K562 (cell line): ENCODE measurements at regions not wholly inside any gene's neighbourhood (a gene's known extent, or its start where the extent isn't known, plus 50 kb on each side); places are given as distances from the start of the nearest gene placed in this dataset.

ENCODE experiments used
- ATAC-seq: fragments of 200-7000 bp; cut with Tn5 transposase; 3 replicates; pipeline ENCODE4 v1.9.1; 2020; ENCODE audit warnings: moderate library complexity
- BruUV-seq: library from RNA; stranded (reverse); fragments of 400-500 nt; replicated peaks from 2 replicates; lab custom pipeline; 2021; lab: Mats Ljungman, UMichigan
- CTCF ChIA-PET: fragments of 300-600 bp; formaldehyde crosslinking; extraction: SDS; loops from one replicate; lab custom pipeline; 2021; ENCODE audit warnings: low intra/inter-chr PET ratio; lab: Yijun Ruan, JAX
- POLR2A ChIA-PET: fragments of 300-600, 350-650 bp; sonication (Branson Sonifier 250); formaldehyde crosslinking; extraction: SDS; loops from one replicate; lab custom pipeline; 2021; ENCODE audit warnings: antibody characterized with exemption, inconsistent platforms; lab: Yijun Ruan, JAX
- DNase-seq, 4 experiments: peaks; one replicate each; pipeline versions ENCODE4 v3.0.0 to v3.0.0-alpha.2; 2011 to 2018; ENCODE audit warnings: low spot score in 3 of 4, mixed read lengths in 3 of 4; ENCODE audit errors: extremely low read depth in 1 of 4
- FAIRE-seq: peaks from 2 replicates; lab custom pipeline; 2011; peaks lifted over from hg19 to GRCh38; lab: Jason Lieb, UNC
- H2AFZ ChIP-seq: 2 replicates; pipeline ENCODE4 v1.6.0; 2011; ENCODE audit warnings: low read depth, low read length, control low read depth, inconsistent platforms
- H3K27ac ChIP-seq: fragments of 200-600 bp; 3 replicates; pipeline ENCODE4 v1.8.0; 2011; ENCODE audit warnings: low read depth, mild to moderate bottlenecking, control low read depth, inconsistent platforms, low read length, moderate library complexity, mixed read lengths; ENCODE audit errors: extremely low read depth
- H3K27me3 ChIP-seq, 2 experiments: fragments of 300-600 bp in 1 of 2; 2 replicates in 1 of 2; 3 replicates in 1 of 2; pipeline versions ENCODE4 v1.6.0 to v1.8.0; 2011; ENCODE audit warnings: inconsistent platforms in 2 of 2, low read length in 2 of 2, mild to moderate bottlenecking in 1 of 2, mixed read lengths in 1 of 2, moderate library complexity in 1 of 2; ENCODE audit not compliant: control insufficient read depth in 2 of 2, insufficient read depth in 2 of 2
- H3K36me3 ChIP-seq: fragments of 300-600 bp; 3 replicates; pipeline ENCODE4 v1.8.0; 2011; ENCODE audit warnings: mild to moderate bottlenecking, low read length, inconsistent platforms; ENCODE audit not compliant: control insufficient read depth, insufficient read depth
- H3K4me1 ChIP-seq, 2 experiments: fragments of 200-600 bp in 1 of 2; replicated peaks in 1 of 2; 2 replicates in 1 of 2; 3 replicates in 1 of 2; pipeline versions ENCODE4 v1.5.1 to v1.8.0; 2011; ENCODE audit warnings: inconsistent platforms in 2 of 2, low read length in 2 of 2, mild to moderate bottlenecking in 1 of 2, mixed read lengths in 1 of 2, moderate library complexity in 1 of 2; ENCODE audit not compliant: control insufficient read depth in 2 of 2, insufficient read depth in 2 of 2
- H3K4me2 ChIP-seq: 2 replicates; pipeline ENCODE4 v1.6.1; 2011; ENCODE audit warnings: low read length, control low read depth, inconsistent platforms, mixed read lengths; ENCODE audit not compliant: insufficient read depth
- H3K4me3 ChIP-seq: fragments of 200-600 bp; sonication (generic), shearing (Covaris generic); 2 replicates; pipeline ENCODE4 v1.5.1; 2016; ENCODE audit warnings: control low read depth, inconsistent platforms
- H3K79me2 ChIP-seq: fragments of 200-600 bp; 3 replicates; pipeline ENCODE4 v1.8.0; 2011; ENCODE audit warnings: low read length, inconsistent platforms; ENCODE audit not compliant: control insufficient read depth, insufficient read depth
- H3K9ac ChIP-seq, 2 experiments: 2 replicates each; pipeline versions ENCODE4 v1.6.0 to v1.6.1; 2011; ENCODE audit warnings: low read depth in 2 of 2, low read length in 2 of 2, control low read depth in 1 of 2, inconsistent platforms in 1 of 2, mild to moderate bottlenecking in 1 of 2, mixed read lengths in 1 of 2; ENCODE audit not compliant: insufficient read depth in 1 of 2
- H3K9me1 ChIP-seq: one replicate; pipeline ENCODE4 v1.6.0; 2011; ENCODE audit warnings: inconsistent platforms, mild to moderate bottlenecking, low read length, moderate library complexity; ENCODE audit not compliant: control insufficient read depth, insufficient read depth
- H3K9me3 ChIP-seq: replicated peaks from 2 replicates; pipeline ENCODE4 v1.5.1; 2011; ENCODE audit warnings: low read depth, low read length, inconsistent platforms; ENCODE audit not compliant: control insufficient read depth, insufficient read depth
- H4K20me1 ChIP-seq: replicated peaks from 2 replicates; pipeline ENCODE4 v1.6.1; 2011; ENCODE audit warnings: low read length, inconsistent platforms, mixed read lengths; ENCODE audit not compliant: control insufficient read depth, insufficient read depth
- ARHGAP35 ChIP-seq: fragments of 450-650 bp; IDR thresholded peaks from 2 replicates; pipeline ENCODE4 v1.6.1; 2018; ENCODE audit not compliant: partially characterized antibody
- NFRKB ChIP-seq: fragments of 450-650 bp; IDR thresholded peaks from 2 replicates; pipeline ENCODE4 v1.6.1; 2016; ENCODE audit warnings: low read depth
- ZNF184 ChIP-seq: sonication (generic); formaldehyde crosslinking; IDR thresholded peaks from 2 replicates; pipeline ENCODE4 v1.5.0; 2020; ENCODE audit warnings: missing genetic modification reagents
- WGBS: fragments of 100-300 bp; shearing (Covaris generic); methylation state at CpG from one replicate; pipeline ENCODE4 v1.1.6; 2016; ENCODE audit warnings: low coverage, mixed read lengths; ENCODE audit not compliant: insufficient coverage; ENCODE audit errors: missing lambda C conversion rate; 5-methylcytosine and 5-hydroxymethylcytosine counted together
- in situ Hi-C: fragments of 300-500 bp; cut with MboI; formaldehyde crosslinking; loops from 4 replicates; pipeline ENCODE4 v1.15.0; 2018; ENCODE audit warnings: inconsistent platforms, mixed read lengths
- intact Hi-C: fragments of 100-400 bp; cut with micrococcal nuclease; formaldehyde crosslinking; loops from 2 replicates; pipeline ENCODE4 v1.14.2; 2022
- TF ChIP-seq, protein P1 (sequence below): fragments of 250-450 bp; sonication (Bioruptor Pico); IDR thresholded peaks from 2 replicates; pipeline ENCODE4 v1.5.0; 2021; ENCODE audit warnings: mild to moderate bottlenecking, borderline replicate concordance
- TF ChIP-seq, protein P2 (sequence below): fragments of 450-650 bp; IDR thresholded peaks from 2 replicates; pipeline ENCODE4 v1.6.1; 2017; ENCODE audit warnings: mild to moderate bottlenecking, moderate library complexity
- TF ChIP-seq, protein P3 (sequence below): sonication (generic); formaldehyde crosslinking; IDR thresholded peaks from 2 replicates; pipeline ENCODE4 v1.4.0; 2020; ENCODE audit warnings: mild to moderate bottlenecking, missing genetic modification reagents

DNA sequence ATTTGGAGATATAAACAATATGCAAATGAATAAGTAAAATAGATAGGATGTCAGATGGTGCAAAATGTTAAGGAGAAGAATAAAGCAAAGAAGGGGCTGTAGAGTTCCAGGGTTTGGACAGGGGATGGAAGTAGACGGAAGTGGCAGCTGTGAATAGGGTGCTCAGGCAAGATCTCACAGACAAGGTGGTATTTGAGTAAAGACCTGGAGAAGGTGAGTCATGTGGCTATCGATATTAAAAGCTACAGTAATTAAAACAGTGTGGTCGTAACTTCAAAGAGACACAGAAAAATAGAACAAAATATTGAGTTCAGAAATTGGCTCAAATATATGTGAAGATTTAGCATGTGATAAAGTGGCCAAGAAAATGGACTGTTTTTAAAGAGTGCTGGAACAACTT, 61.3 kb upstream of the SLC38A2 start (continued):
- TF ChIP-seq, protein P1, sequence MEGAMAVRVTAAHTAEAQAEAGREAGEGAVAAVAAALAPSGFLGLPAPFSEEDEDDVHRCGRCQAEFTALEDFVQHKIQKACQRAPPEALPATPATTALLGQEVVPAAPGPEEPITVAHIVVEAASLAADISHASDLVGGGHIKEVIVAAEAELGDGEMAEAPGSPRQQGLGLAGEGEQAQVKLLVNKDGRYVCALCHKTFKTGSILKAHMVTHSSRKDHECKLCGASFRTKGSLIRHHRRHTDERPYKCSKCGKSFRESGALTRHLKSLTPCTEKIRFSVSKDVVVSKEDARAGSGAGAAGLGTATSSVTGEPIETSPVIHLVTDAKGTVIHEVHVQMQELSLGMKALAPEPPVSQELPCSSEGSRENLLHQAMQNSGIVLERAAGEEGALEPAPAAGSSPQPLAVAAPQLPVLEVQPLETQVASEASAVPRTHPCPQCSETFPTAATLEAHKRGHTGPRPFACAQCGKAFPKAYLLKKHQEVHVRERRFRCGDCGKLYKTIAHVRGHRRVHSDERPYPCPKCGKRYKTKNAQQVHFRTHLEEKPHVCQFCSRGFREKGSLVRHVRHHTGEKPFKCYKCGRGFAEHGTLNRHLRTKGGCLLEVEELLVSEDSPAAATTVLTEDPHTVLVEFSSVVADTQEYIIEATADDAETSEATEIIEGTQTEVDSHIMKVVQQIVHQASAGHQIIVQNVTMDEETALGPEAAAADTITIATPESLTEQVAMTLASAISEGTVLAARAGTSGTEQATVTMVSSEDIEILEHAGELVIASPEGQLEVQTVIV (CRISPR knock-in tag), result no peak

DNA sequence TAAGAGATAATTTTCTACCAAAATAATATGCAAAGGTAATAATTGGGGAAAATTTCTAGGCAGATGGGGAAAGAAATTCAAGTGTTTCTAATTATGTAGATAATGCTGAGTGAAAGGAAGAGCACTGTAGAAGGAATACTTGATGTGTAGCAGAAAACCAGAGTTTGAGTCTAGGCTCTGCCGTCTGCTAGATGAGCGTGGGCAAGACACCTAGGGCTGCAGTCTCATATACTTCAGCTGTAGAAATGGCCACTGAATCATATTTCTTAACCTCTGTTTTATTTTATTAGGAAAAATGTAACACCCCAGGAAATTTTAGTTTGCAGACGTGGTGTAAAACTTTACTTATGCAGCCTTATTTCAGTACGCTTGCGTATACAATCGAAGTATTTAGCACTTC, 59.8 kb upstream of the SLC38A2 start:
- H3K9me1 ChIP-seq, result no peaks in the 10 kb centered on the region
- 50% methylated on average over 6 of the region's 6 CpGs for WGBS
- CTCF ChIA-PET, result no interaction called here
- DNase-seq (peak in 1 of 4 experiments; percentile 29), ATAC-seq (peak; percentile 50), FAIRE-seq (no peak)
- no peak overlapping the region for H3K4me3 ChIP-seq
- H3K9ac ChIP-seq, result peak overlapping the region in 1 of 2 experiments; percentile 66; a peak in 2 of 4 replicates
- peak overlapping the region; percentile 87 for H3K27ac ChIP-seq
- intact Hi-C loops (loop anchor here (2.0 to 5.0 kb wide), 2 partner anchors 125 to 442 kb away; partner anchors contain the start of gene SCAF11), in situ Hi-C loops (no loop called here)
- no TSS peak for BruUV-seq
- H3K27me3 ChIP-seq, result no peaks in the 10 kb centered on the region
- H3K79me2 ChIP-seq, result no peaks in the 10 kb centered on the region
- H2AFZ ChIP-seq, result peak overlapping the region; percentile 61; the same call in 1 of the 2 replicates
- H3K9me3 ChIP-seq, result no peaks in the 10 kb centered on the region; the same call in 1 of the 2 replicates
- H4K20me1 ChIP-seq, result no peaks in the 10 kb centered on the region
- H3K4me1 ChIP-seq, result peaks cover 13 to 37% of the 10 kb centered on the region in 2 experiments
- H3K36me3 ChIP-seq, result no peaks in the 10 kb centered on the region
- H3K4me2 ChIP-seq, result peak overlapping the region; percentile 8; the same call in 1 of the 2 replicates
- POLR2A ChIA-PET, result interaction anchor here (0.6 to 1.4 kb wide), 2 partner anchors 26 to 401 kb away, joined by 4 read pairs; no protein-coding TSS in a partner anchor
- TF ChIP-seq, protein P2, sequence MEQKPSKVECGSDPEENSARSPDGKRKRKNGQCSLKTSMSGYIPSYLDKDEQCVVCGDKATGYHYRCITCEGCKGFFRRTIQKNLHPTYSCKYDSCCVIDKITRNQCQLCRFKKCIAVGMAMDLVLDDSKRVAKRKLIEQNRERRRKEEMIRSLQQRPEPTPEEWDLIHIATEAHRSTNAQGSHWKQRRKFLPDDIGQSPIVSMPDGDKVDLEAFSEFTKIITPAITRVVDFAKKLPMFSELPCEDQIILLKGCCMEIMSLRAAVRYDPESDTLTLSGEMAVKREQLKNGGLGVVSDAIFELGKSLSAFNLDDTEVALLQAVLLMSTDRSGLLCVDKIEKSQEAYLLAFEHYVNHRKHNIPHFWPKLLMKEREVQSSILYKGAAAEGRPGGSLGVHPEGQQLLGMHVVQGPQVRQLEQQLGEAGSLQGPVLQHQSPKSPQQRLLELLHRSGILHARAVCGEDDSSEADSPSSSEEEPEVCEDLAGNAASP, result no peak
- TF ChIP-seq, protein P3, sequence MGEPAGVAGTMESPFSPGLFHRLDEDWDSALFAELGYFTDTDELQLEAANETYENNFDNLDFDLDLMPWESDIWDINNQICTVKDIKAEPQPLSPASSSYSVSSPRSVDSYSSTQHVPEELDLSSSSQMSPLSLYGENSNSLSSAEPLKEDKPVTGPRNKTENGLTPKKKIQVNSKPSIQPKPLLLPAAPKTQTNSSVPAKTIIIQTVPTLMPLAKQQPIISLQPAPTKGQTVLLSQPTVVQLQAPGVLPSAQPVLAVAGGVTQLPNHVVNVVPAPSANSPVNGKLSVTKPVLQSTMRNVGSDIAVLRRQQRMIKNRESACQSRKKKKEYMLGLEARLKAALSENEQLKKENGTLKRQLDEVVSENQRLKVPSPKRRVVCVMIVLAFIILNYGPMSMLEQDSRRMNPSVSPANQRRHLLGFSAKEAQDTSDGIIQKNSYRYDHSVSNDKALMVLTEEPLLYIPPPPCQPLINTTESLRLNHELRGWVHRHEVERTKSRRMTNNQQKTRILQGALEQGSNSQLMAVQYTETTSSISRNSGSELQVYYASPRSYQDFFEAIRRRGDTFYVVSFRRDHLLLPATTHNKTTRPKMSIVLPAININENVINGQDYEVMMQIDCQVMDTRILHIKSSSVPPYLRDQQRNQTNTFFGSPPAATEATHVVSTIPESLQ, result no peak
- TF ChIP-seq NFRKB (peak; percentile 22; the same call in 1 of the 2 replicates), ZNF184 (CRISPR knock-in tag) (no peak), ARHGAP35 (no peak)
